ENCODE measurements at regions not wholly inside any gene's neighbourhood (a gene's known extent, or its start where the extent isn't known, plus 50 kb on each side); places are given as distances from the start of the nearest gene placed in this dataset.

GRCh38 chrX:150223176-150224015 lies 139.7 kb upstream of the MAMLD1 start:
- TF ChIP-seq JUND (IDR thresholded peaks at IDR 0.05), result no peak
- TF ChIP-seq CTCF (IDR thresholded peaks at IDR 0.05; ENCODE audit: low read depth, low read length, missing input control), result no peak
- TF ChIP-seq, protein P1, sequence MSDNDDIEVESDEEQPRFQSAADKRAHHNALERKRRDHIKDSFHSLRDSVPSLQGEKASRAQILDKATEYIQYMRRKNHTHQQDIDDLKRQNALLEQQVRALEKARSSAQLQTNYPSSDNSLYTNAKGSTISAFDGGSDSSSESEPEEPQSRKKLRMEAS (IDR thresholded peaks at IDR 0.05), result no peak
- no peak for TF ChIP-seq TAF1 (conservative IDR thresholded peaks at IDR 0.05)
- TF ChIP-seq YY1 (IDR thresholded peaks at IDR 0.05), result no peak
- no peak for TF ChIP-seq RAD21 (IDR thresholded peaks at IDR 0.05)
- TF ChIP-seq NR2F2 (IDR thresholded peaks at IDR 0.05), result no peak
- no peak for TF ChIP-seq REST (IDR thresholded peaks at IDR 0.05)
- TF ChIP-seq ATF3 (IDR thresholded peaks at IDR 0.05), result no peak
- TF ChIP-seq RXRA (IDR thresholded peaks at IDR 0.05), result no peak
- TF ChIP-seq, protein P2, sequence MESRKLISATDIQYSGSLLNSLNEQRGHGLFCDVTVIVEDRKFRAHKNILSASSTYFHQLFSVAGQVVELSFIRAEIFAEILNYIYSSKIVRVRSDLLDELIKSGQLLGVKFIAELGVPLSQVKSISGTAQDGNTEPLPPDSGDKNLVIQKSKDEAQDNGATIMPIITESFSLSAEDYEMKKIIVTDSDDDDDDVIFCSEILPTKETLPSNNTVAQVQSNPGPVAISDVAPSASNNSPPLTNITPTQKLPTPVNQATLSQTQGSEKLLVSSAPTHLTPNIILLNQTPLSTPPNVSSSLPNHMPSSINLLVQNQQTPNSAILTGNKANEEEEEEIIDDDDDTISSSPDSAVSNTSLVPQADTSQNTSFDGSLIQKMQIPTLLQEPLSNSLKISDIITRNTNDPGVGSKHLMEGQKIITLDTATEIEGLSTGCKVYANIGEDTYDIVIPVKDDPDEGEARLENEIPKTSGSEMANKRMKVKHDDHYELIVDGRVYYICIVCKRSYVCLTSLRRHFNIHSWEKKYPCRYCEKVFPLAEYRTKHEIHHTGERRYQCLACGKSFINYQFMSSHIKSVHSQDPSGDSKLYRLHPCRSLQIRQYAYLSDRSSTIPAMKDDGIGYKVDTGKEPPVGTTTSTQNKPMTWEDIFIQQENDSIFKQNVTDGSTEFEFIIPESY (IDR thresholded peaks at IDR 0.05), result no peak
- TF ChIP-seq HNF4G (IDR thresholded peaks at IDR 0.05), result no peak
